Spleen (tissue), 11 donors: ENCODE measurements at regions not wholly inside any gene's neighbourhood (a gene's known extent, or its start where the extent isn't known, plus 50 kb on each side); places are given as distances from the start of the nearest gene placed in this dataset.

Experiments
- DNase-seq: peaks from one replicate; pipeline ENCODE4 v3.0.0-alpha.2; 2020
- H3K27ac ChIP-seq, 8 donors: fragments of 200-600 bp; sonication (generic) in 7 of 8; 1 replicate in 4 of 8; 2 replicates in 4 of 8; pipeline versions ENCODE4 v1.5.0 to v1.8.0; 2016 to 2021; ENCODE audit warnings: inconsistent platforms in 4 of 8, mild to moderate bottlenecking in 4 of 8, moderate library complexity in 1 of 8
- H3K27me3 ChIP-seq, 7 donors: fragments of 200-600 bp; sonication (generic) in 6 of 7; replicated peaks in 1 of 7; 1 replicate in 4 of 7; 2 replicates in 3 of 7; pipeline versions ENCODE4 v1.5.0 to v1.8.0; 2016 to 2021; ENCODE audit warnings: inconsistent platforms in 3 of 7, mild to moderate bottlenecking in 1 of 7
- H3K36me3 ChIP-seq, 6 donors: fragments of 200-600 bp; sonication (generic) in 5 of 6; 1 replicate in 4 of 6; 2 replicates in 2 of 6; pipeline versions ENCODE4 v1.5.0 to v1.8.0; 2016 to 2021; ENCODE audit warnings: inconsistent platforms in 2 of 6
- H3K4me1 ChIP-seq, 6 donors: fragments of 200-600 bp; sonication (generic) in 5 of 6; 1 replicate in 3 of 6; 2 replicates in 3 of 6; pipeline versions ENCODE4 v1.5.0 to v1.8.0; 2016 to 2021; ENCODE audit warnings: inconsistent platforms in 3 of 6
- H3K4me3 ChIP-seq, 8 donors: fragments of 200-600 bp; sonication (generic) in 7 of 8; 1 replicate in 4 of 8; 2 replicates in 4 of 8; pipeline versions ENCODE4 v1.5.0 to v1.8.0; 2016 to 2021; ENCODE audit warnings: inconsistent platforms in 4 of 8, mild to moderate bottlenecking in 4 of 8, moderate library complexity in 2 of 8
- H3K9me3 ChIP-seq, 8 donors: fragments of 200-600 bp; sonication (generic) in 7 of 8; 1 replicate in 4 of 8; 2 replicates in 4 of 8; pipeline versions ENCODE4 v1.5.0 to v1.8.0; 2016 to 2021; ENCODE audit warnings: inconsistent platforms in 4 of 8
- POLR2A ChIP-seq, 3 donors: fragments of 450-650 bp; IDR thresholded peaks; one replicate each; pipeline ENCODE4 v1.5.1; 2017; ENCODE audit warnings: antibody characterized with exemption in 3 of 3, mild to moderate bottlenecking in 1 of 3
- POLR2AphosphoS5 ChIP-seq, 3 donors: sonication (generic); formaldehyde crosslinking; IDR thresholded peaks; one replicate each; pipeline ENCODE4 v1.5.1; 2017; ENCODE audit warnings: antibody characterized with exemption in 3 of 3
- WGBS, 5 donors: extraction: QIAGEN DNeasy Blood & Tissue Kit in 3 of 5; methylation state at CpG; one replicate each; pipeline versions ENCODE4 v1.1.5 to v1.1.7; 2013 to 2018; 5-methylcytosine and 5-hydroxymethylcytosine counted together
- intact Hi-C: fragments of 100-400 bp; cut with DNase I; formaldehyde crosslinking; loops from one replicate; pipeline ENCODE4 v1.15.0; 2023; ENCODE audit warnings: low total_unique reads
- TF ChIP-seq, protein P1 (sequence below), 11 experiments: fragments of 200-600 bp in 7 of 11; fragments of 450-650 bp in 4 of 11; sonication (generic) in 4 of 11; IDR thresholded peaks in 8 of 11; conservative IDR thresholded peaks in 3 of 11; 1 replicate in 7 of 11; 2 replicates in 4 of 11; pipeline versions ENCODE4 v1.4.0 to v1.8.0; 2016 to 2021; ENCODE audit warnings: antibody characterized with exemption in 11 of 11, inconsistent platforms in 4 of 11, mild to moderate bottlenecking in 1 of 11
- donor health status: healthy with polysubstance abuse.
- donor health status: DM: no; HTN: no; CAD: no; lungs with moderate emphysema.
- donor health status: DM: no; HTN: no; CAD: no.
- donor health status: Bipolar disorder and iron deficiency.
- donor health status: healthy.
- donor health status: DM: no; HTN: no; CAD: no.
- donor health status: DM: yes; HTN: yes; CAD: no.

DNA sequence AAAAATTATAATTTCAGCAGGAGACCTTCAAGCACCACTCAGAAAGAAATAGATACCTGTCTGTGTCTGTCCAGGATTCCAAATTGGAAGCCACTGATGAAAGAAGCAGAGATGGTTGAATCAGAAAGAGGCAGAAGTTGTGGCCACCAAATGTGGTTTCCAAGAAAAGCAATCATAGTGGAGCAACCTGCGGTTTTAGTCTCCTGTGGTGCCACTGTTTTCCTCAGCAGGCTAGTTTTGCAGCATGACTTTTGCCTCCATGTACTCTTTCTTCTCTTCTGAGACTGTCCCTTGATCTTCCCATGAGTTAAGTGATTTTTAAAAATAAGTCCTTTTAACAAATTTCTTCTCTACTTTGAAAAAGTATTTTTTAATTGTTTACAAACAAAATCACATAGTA is 535.8 kb downstream of the CYLC2 start:
- intact Hi-C loops: no loop called here
- TF ChIP-seq POLR2AphosphoS5 (IDR thresholded peaks at IDR 0.05): no peak
- TF ChIP-seq, protein P1, sequence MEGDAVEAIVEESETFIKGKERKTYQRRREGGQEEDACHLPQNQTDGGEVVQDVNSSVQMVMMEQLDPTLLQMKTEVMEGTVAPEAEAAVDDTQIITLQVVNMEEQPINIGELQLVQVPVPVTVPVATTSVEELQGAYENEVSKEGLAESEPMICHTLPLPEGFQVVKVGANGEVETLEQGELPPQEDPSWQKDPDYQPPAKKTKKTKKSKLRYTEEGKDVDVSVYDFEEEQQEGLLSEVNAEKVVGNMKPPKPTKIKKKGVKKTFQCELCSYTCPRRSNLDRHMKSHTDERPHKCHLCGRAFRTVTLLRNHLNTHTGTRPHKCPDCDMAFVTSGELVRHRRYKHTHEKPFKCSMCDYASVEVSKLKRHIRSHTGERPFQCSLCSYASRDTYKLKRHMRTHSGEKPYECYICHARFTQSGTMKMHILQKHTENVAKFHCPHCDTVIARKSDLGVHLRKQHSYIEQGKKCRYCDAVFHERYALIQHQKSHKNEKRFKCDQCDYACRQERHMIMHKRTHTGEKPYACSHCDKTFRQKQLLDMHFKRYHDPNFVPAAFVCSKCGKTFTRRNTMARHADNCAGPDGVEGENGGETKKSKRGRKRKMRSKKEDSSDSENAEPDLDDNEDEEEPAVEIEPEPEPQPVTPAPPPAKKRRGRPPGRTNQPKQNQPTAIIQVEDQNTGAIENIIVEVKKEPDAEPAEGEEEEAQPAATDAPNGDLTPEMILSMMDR (IDR thresholded peaks at IDR 0.05 in 8 of 11, conservative IDR thresholded peaks at IDR 0.05 in 3 of 11): no peak
- no peak for TF ChIP-seq POLR2A (IDR thresholded peaks at IDR 0.05)
- Histone ChIP-seq H3K9me3 (peaks cover 0 to 18% (median 3%) of the 10 kb centered on the region in 8 donors), H3K27ac (no peak overlapping the region), H3K36me3 (no peaks in the 10 kb centered on the region), H3K4me1 (no peaks in the 10 kb centered on the region), H3K4me3 (no peak overlapping the region), H3K27me3 (no peaks in the 10 kb centered on the region)
- DNase-seq: no peak
- 36 to 59% (median 50%) methylated on average over 1 of the region's 1 CpG for WGBS, 5 donors

DNA sequence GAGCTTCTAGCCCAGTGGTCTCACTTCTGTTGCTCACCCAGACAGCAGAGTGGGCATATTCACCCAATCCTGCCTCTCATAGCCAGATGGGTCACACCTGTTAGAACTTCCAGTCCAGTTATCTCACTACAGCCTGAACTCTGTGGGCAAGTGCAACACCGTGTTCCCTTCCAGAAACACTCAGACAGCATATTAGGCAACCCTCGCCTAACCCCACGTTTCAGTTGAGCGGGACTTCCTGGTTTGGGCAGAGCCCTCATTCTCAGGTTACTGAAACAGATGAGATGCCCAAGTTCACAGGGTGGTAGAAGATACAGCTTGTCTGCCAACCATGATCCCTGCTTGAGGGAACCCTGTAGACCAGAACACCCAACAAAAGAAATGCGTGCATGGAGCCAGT is 538.2 kb downstream of the CYLC2 start:
- 75 to 96% (median 90%) methylated on average over 4 to 5 of the region's 5 CpGs for WGBS, 5 donors
- TF ChIP-seq POLR2A (IDR thresholded peaks at IDR 0.05): no peak
- TF ChIP-seq POLR2AphosphoS5 (IDR thresholded peaks at IDR 0.05): no peak
- H3K4me1 ChIP-seq: no peaks in the 10 kb centered on the region
- H3K27me3 ChIP-seq: no peaks in the 10 kb centered on the region
- H3K27ac ChIP-seq: no peak overlapping the region
- intact Hi-C loops: no loop called here
- no peak overlapping the region for H3K4me3 ChIP-seq
- no peaks in the 10 kb centered on the region for H3K36me3 ChIP-seq
- DNase-seq: no peak
- peaks cover 0 to 20% (median 3%) of the 10 kb centered on the region in 8 donors for H3K9me3 ChIP-seq

DNA sequence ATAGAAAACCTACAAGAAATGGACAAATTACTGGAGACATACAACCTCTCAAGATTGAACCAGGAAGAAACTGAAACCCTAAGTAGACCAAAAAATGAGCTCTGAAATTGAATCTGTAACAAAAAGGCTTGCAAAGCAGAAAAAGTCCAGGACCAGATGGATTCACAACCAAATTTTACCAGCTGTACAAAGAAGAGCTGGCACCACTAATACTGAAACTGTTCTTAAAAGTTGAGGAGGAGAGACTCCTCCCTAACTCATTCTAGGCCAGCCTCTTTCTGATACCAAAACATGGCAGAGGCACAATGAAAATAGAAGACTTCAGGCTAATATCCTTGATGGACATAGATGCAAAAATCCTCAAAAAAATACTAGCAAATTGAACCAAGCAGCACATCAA is 542.3 kb downstream of the CYLC2 start:
- H3K36me3 ChIP-seq: no peaks in the 10 kb centered on the region
- no peak overlapping the region for H3K27ac ChIP-seq
- DNase-seq: no peak
- intact Hi-C loops: no loop called here
- no peak for TF ChIP-seq POLR2AphosphoS5 (IDR thresholded peaks at IDR 0.05)
- no peak for TF ChIP-seq POLR2A (IDR thresholded peaks at IDR 0.05)
- TF ChIP-seq, protein P1 (IDR thresholded peaks at IDR 0.05 in 8 of 11, conservative IDR thresholded peaks at IDR 0.05 in 3 of 11): no peak
- no peak overlapping the region for H3K4me3 ChIP-seq
- H3K9me3 ChIP-seq: peaks cover 0 to 26% (median 3%) of the 10 kb centered on the region in 8 donors
- no peaks in the 10 kb centered on the region for H3K4me1 ChIP-seq
- no peaks in the 10 kb centered on the region for H3K27me3 ChIP-seq

DNA sequence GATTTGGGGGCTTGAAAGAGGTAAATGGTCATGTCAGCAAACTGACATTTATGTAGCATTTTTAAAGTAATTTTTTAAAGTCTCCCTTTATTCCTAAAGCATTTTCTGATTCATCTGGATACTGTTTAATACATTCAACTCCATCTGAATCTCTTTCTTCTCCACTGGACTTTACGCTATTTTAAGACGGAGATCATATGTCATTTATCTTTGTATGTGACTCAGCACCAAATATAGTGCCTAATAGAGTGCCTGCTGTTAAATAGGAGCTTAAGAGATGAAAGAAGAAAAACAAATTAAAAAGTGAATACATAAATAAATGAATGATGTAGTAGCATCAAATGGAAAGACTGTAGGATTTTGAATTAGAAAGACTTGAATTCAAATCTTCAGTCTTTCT is 548.8 kb upstream of the SMC2 start:
- H3K4me3 ChIP-seq: no peak overlapping the region
- H3K4me1 ChIP-seq: no peaks in the 10 kb centered on the region
- TF ChIP-seq POLR2A (IDR thresholded peaks at IDR 0.05) (no peak), POLR2AphosphoS5 (IDR thresholded peaks at IDR 0.05) (no peak)
- TF ChIP-seq, protein P1 (IDR thresholded peaks at IDR 0.05 in 8 of 11, conservative IDR thresholded peaks at IDR 0.05 in 3 of 11): no peak
- no peaks in the 10 kb centered on the region for H3K36me3 ChIP-seq
- DNase-seq: no peak
- intact Hi-C loops: no loop called here
- H3K9me3 ChIP-seq: no peaks in the 10 kb centered on the region
- WGBS, 5 donors: 78 to 88% (median 83%) methylated on average over 2 of the region's 2 CpGs
- H3K27me3 ChIP-seq: no peaks in the 10 kb centered on the region
- no peak overlapping the region for H3K27ac ChIP-seq

DNA sequence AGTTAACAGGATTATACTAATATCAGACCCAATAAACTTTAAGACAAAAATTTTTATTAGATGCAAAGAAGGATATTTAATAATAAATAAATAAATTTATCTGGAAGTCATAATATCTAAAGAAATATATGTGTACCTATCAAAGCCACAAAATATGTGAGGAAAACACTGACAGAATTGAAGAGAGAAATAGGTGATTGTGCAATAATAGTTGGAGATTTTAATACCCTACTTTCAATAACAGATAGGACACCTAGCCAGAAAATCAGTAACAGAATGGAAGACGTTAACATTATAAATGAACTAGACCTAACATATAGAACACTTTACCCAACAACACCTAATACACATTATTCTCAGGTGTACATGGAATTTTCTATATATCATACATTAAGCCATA is 541.4 kb upstream of the SMC2 start:
- intact Hi-C loops: no loop called here
- 73 to 89% (median 75%) methylated on average over 1 of the region's 1 CpG for WGBS, 5 donors

More for the DNA sequence above, 541.4 kb upstream of the SMC2 start:
- H3K4me1 ChIP-seq: no peaks in the 10 kb centered on the region
- H3K4me3 ChIP-seq: no peak overlapping the region
- H3K27ac ChIP-seq: no peak overlapping the region
- H3K27me3 ChIP-seq: no peaks in the 10 kb centered on the region
- DNase-seq: no peak
- H3K9me3 ChIP-seq: peaks cover 0 to 15% (median 0%) of the 10 kb centered on the region in 8 donors
- H3K36me3 ChIP-seq: no peaks in the 10 kb centered on the region
- TF ChIP-seq, protein P1 (IDR thresholded peaks at IDR 0.05 in 8 of 11, conservative IDR thresholded peaks at IDR 0.05 in 3 of 11): no peak
- TF ChIP-seq POLR2A (IDR thresholded peaks at IDR 0.05) (no peak), POLR2AphosphoS5 (IDR thresholded peaks at IDR 0.05) (no peak)
